ENCODE measurements at regions not wholly inside any gene's neighbourhood (a gene's known extent, or its start where the extent isn't known, plus 50 kb on each side); places are given as distances from the start of the nearest gene placed in this dataset.

DNA sequence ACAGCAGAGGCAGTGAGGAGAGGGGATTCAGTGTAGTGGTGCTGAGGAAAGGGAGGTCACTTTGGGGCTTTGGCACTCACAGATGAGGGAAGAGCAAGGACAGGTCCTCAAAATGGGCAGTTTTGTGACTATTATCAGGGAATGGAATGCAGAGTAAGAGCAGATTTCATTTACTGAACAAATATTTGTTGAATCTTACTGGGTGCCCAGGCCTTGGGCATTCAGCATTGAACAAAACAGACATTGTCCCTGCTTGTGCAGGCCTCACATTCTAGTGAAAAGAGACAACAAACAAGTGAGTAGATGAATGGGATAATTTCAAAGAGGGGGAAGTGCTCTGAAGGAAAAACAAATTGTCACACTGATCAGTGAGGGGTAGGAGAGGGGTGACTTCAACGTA lies 404.1 kb downstream of the DMRT2 start:
- in situ Hi-C loops (cut with MboI; ENCODE audit: low sequenced_read_pairs, unreplicated experiment) = loop anchor here (10.0 to 25.0 kb wide), 2 partner anchors 141 to 408 kb away; no protein-coding TSS in a partner anchor
- TF ChIP-seq, protein P1, sequence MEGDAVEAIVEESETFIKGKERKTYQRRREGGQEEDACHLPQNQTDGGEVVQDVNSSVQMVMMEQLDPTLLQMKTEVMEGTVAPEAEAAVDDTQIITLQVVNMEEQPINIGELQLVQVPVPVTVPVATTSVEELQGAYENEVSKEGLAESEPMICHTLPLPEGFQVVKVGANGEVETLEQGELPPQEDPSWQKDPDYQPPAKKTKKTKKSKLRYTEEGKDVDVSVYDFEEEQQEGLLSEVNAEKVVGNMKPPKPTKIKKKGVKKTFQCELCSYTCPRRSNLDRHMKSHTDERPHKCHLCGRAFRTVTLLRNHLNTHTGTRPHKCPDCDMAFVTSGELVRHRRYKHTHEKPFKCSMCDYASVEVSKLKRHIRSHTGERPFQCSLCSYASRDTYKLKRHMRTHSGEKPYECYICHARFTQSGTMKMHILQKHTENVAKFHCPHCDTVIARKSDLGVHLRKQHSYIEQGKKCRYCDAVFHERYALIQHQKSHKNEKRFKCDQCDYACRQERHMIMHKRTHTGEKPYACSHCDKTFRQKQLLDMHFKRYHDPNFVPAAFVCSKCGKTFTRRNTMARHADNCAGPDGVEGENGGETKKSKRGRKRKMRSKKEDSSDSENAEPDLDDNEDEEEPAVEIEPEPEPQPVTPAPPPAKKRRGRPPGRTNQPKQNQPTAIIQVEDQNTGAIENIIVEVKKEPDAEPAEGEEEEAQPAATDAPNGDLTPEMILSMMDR (IDR thresholded peaks at IDR 0.05; ENCODE audit: borderline replicate concordance, control extremely low read depth, extremely low read depth, insufficient read depth, missing control alignments) = no peak
- DNase-seq (ENCODE audit: low spot score) = no peak

DNA sequence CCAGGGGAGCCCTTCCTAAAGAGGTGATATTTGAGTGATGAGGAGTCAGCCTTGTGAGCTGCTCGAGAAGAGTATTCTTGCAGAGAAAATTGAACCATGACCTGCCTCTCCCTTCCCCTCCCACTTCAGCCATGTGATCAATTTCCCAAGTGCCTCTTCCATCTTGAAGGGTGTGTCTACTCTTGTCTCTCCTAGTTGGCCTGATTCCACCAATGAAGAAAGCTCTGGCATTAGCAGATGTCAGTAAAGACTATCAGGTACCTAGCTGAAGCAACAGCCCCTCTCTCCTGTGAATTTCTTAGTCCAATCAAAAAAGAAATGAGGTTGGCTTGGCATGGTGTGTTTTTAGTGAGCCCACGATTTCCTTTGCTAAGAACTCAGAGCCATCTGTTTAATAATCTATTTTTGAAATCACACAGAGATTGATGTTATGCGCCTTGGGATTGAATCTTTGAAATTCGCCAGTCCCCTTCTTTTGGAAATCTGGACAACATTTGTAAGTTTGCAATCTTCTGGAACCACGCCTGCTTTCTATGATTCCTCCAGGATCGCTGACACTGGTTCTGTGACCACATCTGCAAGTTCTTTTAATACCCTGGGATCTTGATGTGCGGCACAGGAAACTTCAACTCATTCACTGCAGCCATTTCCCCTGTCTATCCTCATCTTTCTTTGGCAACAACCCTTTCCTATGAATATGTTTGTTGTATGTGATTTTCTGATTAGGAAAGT lies 404.6 kb downstream of the DMRT2 start:
- DNase-seq (ENCODE audit: low spot score) = no peak

DNA sequence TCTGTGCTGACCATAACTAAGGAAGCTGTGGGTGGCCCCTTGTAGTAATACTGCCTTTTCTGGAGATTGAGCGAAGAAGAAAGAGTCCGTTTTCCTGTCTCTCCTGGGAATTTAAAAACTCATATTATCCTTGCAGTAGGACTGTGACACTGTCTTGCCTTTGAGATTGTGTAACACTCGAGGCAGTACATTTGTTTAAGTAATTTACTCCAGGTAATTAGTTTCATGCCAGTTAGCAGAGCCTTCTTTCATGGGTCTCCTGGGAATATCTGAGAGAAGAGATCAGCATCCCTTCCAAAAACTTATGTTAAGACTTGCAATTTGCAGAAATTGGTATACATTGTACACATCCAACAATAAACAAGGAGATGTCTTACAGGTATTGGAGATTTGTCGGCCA lies 405.6 kb downstream of the DMRT2 start:
- DNase-seq (ENCODE audit: low spot score) = no peak
- in situ Hi-C loops (cut with MboI; ENCODE audit: low sequenced_read_pairs, unreplicated experiment) = loop anchor here (10.0 to 25.0 kb wide), 2 partner anchors 139 to 407 kb away; no protein-coding TSS in a partner anchor
- TF ChIP-seq, protein P1 (IDR thresholded peaks at IDR 0.05; ENCODE audit: borderline replicate concordance, control extremely low read depth, extremely low read depth, insufficient read depth, missing control alignments) = no peak

More for the DNA sequence above, 404.6 kb downstream of the DMRT2 start:
- in situ Hi-C loops (cut with MboI; ENCODE audit: low sequenced_read_pairs, unreplicated experiment) = loop anchor here (10.0 to 25.0 kb wide), 2 partner anchors 140 to 408 kb away; no protein-coding TSS in a partner anchor
- TF ChIP-seq, protein P1 (IDR thresholded peaks at IDR 0.05; ENCODE audit: borderline replicate concordance, control extremely low read depth, extremely low read depth, insufficient read depth, missing control alignments) = no peak

DNA sequence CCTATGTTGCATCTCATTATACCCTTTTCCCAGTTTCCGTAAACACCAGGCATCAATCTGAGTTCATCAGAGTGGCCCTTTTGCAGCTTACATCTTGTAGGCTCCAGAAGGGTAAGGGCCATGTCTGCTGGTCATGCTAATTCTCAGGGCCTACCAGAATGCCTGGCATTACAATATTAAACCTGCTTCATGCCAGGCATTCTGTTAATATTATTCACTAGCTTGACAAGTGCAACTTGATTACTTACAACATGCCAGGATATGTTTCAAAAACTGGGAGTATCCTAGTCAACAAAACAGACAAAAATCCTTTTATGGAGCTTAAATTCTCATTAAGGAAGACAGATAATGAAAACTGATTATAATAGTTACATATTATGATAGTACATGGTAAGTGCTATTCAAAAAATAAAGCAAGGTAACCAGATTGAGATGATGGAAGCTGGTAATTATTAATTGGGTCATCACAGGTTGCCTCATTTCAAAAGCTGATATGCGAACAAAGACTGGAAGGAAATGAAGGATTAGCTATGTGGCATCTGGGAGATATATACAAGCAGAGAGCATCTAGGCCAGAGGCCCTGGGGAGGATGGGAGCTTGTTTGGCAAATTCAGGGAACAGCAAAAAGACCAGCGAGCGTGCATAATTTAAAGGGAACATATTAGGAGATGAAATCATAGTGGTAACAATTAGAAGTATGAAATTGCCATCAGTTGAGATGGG lies 406.3 kb downstream of the DMRT2 start:
- in situ Hi-C loops (cut with MboI; ENCODE audit: low sequenced_read_pairs, unreplicated experiment) = loop anchor here (10.0 to 25.0 kb wide), 2 partner anchors 138 to 406 kb away; no protein-coding TSS in a partner anchor
- TF ChIP-seq, protein P1 (IDR thresholded peaks at IDR 0.05; ENCODE audit: borderline replicate concordance, control extremely low read depth, extremely low read depth, insufficient read depth, missing control alignments) = no peak
- DNase-seq (ENCODE audit: low spot score) = no peak

DNA sequence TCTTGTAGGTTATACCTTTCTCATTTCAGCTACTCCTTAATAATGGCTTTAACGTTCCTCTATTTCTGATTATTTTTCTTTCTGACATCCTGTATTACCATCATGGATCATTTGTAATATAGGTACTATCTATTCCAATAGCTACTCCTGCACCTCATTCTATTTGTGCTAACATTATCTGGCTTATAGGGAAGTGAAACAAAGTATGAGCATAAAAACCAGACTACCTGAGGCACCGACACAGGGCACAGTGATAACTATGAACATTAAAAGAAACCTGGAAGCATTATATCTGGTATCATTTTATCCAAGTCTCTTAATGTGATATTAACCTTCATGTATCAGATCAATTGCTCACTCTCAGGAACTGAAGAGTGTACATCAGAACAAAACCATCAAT lies 407.3 kb downstream of the DMRT2 start:
- in situ Hi-C loops (cut with MboI; ENCODE audit: low sequenced_read_pairs, unreplicated experiment) = loop anchor here (10.0 to 25.0 kb wide), 2 partner anchors 137 to 405 kb away; no protein-coding TSS in a partner anchor
- TF ChIP-seq, protein P1 (IDR thresholded peaks at IDR 0.05; ENCODE audit: borderline replicate concordance, control extremely low read depth, extremely low read depth, insufficient read depth, missing control alignments) = no peak
- DNase-seq (ENCODE audit: low spot score) = no peak

DNA sequence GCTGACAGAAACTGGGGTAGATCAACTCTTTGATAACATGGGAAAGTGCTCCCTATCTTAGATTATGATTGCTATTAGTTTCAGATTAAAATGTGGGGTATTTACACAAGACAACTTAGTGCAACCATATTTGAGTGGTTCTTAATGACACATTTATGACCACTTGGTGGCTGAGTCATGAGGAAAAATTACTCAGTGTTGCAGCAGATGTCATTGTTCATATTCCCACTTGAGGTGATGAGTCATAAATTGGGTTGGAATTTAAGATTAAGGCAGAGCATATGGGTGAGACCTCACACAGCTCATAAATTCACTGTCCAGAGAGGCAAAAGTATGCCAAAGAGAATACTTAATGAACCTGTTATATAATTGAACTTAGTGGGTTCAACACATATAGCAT lies 408.3 kb downstream of the DMRT2 start:
- in situ Hi-C loops (cut with MboI; ENCODE audit: low sequenced_read_pairs, unreplicated experiment) = loop anchor here (10.0 to 25.0 kb wide), 2 partner anchors 136 to 404 kb away; no protein-coding TSS in a partner anchor
- TF ChIP-seq, protein P1 (IDR thresholded peaks at IDR 0.05; ENCODE audit: borderline replicate concordance, control extremely low read depth, extremely low read depth, insufficient read depth, missing control alignments) = no peak
- DNase-seq (ENCODE audit: low spot score) = no peak

All from GM13976 (cell line).